Stomach (tissue), 8 donors: ENCODE measurements at regions not wholly inside any gene's neighbourhood (a gene's known extent, or its start where the extent isn't known, plus 50 kb on each side); places are given as distances from the start of the nearest gene placed in this dataset.

Source experiments
- DNase-seq, 2 donors: peaks; one replicate each; pipeline versions ENCODE4 v3.0.0 to v3.0.0-alpha.2; 2013 to 2019
- H3K27ac ChIP-seq, 5 donors: fragments of 200-600 bp in 4 of 5; sonication (generic) in 4 of 5; one replicate each; pipeline ENCODE4 v1.5.1; 2013 to 2019; ENCODE audit warnings: mild to moderate bottlenecking in 1 of 5, moderate library complexity in 1 of 5
- H3K27me3 ChIP-seq, 3 donors: fragments of 200-600 bp; sonication (generic); one replicate each; pipeline ENCODE4 v1.5.1; 2017 to 2019; ENCODE audit warnings: mixed run types in 1 of 3
- H3K36me3 ChIP-seq, 4 donors: fragments of 200-600 bp; sonication (generic); 1 replicate in 3 of 4; 2 replicates in 1 of 4; pipeline ENCODE4 v1.5.1; 2016 to 2019
- H3K4me1 ChIP-seq, 4 donors: fragments of 200-600 bp; sonication (generic); one replicate each; pipeline ENCODE4 v1.5.1; 2016 to 2019
- H3K4me3 ChIP-seq, 4 donors: fragments of 200-600 bp; sonication (generic) in 3 of 4; one replicate each; pipeline ENCODE4 v1.5.1; 2016 to 2019; ENCODE audit warnings: mild to moderate bottlenecking in 1 of 4
- H3K9me3 ChIP-seq, 4 donors: fragments of 200-600 bp; sonication (generic); one replicate each; pipeline ENCODE4 v1.5.1; 2016 to 2019
- CTCF ChIP-seq, 7 experiments: fragments of 450-650 bp in 4 of 7; fragments of 200-600 bp in 3 of 7; sonication (generic) in 3 of 7; IDR thresholded peaks; one replicate each; pipeline ENCODE4 v1.5.1; 2016 to 2019; ENCODE audit warnings: antibody characterized with exemption in 7 of 7, control low read depth in 2 of 7, mild to moderate bottlenecking in 1 of 7
- EP300 ChIP-seq: sonication (generic); formaldehyde crosslinking; IDR thresholded peaks from one replicate; pipeline ENCODE4 v1.6.1; 2017; ENCODE audit warnings: antibody characterized with exemption
- POLR2A ChIP-seq, 4 donors: fragments of 450-650 bp; IDR thresholded peaks; one replicate each; pipeline ENCODE4 v1.6.1; 2016; ENCODE audit warnings: antibody characterized with exemption in 4 of 4, control low read depth in 2 of 4, mild to moderate bottlenecking in 1 of 4, moderate library complexity in 1 of 4
- POLR2AphosphoS5 ChIP-seq, 3 donors: sonication (generic); formaldehyde crosslinking; IDR thresholded peaks; one replicate each; pipeline ENCODE4 v1.6.1; 2016; ENCODE audit warnings: antibody characterized with exemption in 3 of 3
- WGBS, 5 donors: extraction: QIAGEN DNeasy Blood & Tissue Kit in 3 of 5; methylation state at CpG; one replicate each; pipeline versions ENCODE4 v1.1.5 to v1.1.7; 2013 to 2018; 5-methylcytosine and 5-hydroxymethylcytosine counted together
- intact Hi-C: fragments of 100-400 bp; cut with DNase I; formaldehyde crosslinking; loops from one replicate; pipeline ENCODE4 v1.15.1; 2023; ENCODE audit warnings: low total_unique reads
- donor health status: healthy with polysubstance abuse.
- donor health status: Bipolar disorder and iron deficiency.
- donor health status: healthy.

GRCh38 chr18:72339976-72340375 is 204.2 kb downstream of the CBLN2 start:
- Histone ChIP-seq H3K9me3 (no peaks in the 10 kb centered on the region), H3K27ac (no peak overlapping the region), H3K27me3 (no peaks in the 10 kb centered on the region), H3K36me3 (no peaks in the 10 kb centered on the region), H3K4me3 (no peak overlapping the region), H3K4me1 (no peaks in the 10 kb centered on the region)
- intact Hi-C loops: no loop called here
- no peak for TF ChIP-seq POLR2A (IDR thresholded peaks at IDR 0.05)
- TF ChIP-seq CTCF (IDR thresholded peaks at IDR 0.05): no peak
- no peak for TF ChIP-seq EP300
- TF ChIP-seq POLR2AphosphoS5 (IDR thresholded peaks at IDR 0.05): no peak
- DNase-seq: no peak
- WGBS, 5 donors: 81 to 93% (median 85%) methylated on average over 1 of the region's 1 CpG

GRCh38 chr18:72336786-72337185 is 207.4 kb downstream of the CBLN2 start:
- H3K27me3 ChIP-seq: no peaks in the 10 kb centered on the region
- TF ChIP-seq POLR2AphosphoS5 (IDR thresholded peaks at IDR 0.05): no peak
- no peak for TF ChIP-seq EP300
- TF ChIP-seq CTCF (IDR thresholded peaks at IDR 0.05): no peak
- TF ChIP-seq POLR2A (IDR thresholded peaks at IDR 0.05): no peak
- no peak for DNase-seq
- no peak overlapping the region for H3K4me3 ChIP-seq
- intact Hi-C loops: no loop called here
- no peaks in the 10 kb centered on the region for H3K9me3 ChIP-seq
- H3K36me3 ChIP-seq: no peaks in the 10 kb centered on the region
- no peaks in the 10 kb centered on the region for H3K4me1 ChIP-seq
- no peak overlapping the region for H3K27ac ChIP-seq

- Histone ChIP-seq H3K36me3 (no peaks in the 10 kb centered on the region), H3K4me3 (no peak overlapping the region), H3K27ac (no peak overlapping the region), H3K9me3 (no peaks in the 10 kb centered on the region), H3K4me1 (no peaks in the 10 kb centered on the region), H3K27me3 (no peaks in the 10 kb centered on the region)
- intact Hi-C loops: no loop called here
- DNase-seq: no peak
- no peak for TF ChIP-seq CTCF (IDR thresholded peaks at IDR 0.05)
- TF ChIP-seq EP300: no peak
- TF ChIP-seq POLR2A (IDR thresholded peaks at IDR 0.05): no peak
- TF ChIP-seq POLR2AphosphoS5 (IDR thresholded peaks at IDR 0.05): no peak
- 32 to 49% (median 43%) methylated on average over 2 of the region's 2 CpGs for WGBS, 5 donors
Observed at GRCh38 chr18:72329533-72329932, 214.6 kb downstream of the CBLN2 start.

- WGBS, 5 donors: 58 to 69% (median 64%) methylated on average over 5 of the region's 5 CpGs
- no peaks in the 10 kb centered on the region for H3K4me1 ChIP-seq
- no peaks in the 10 kb centered on the region for H3K36me3 ChIP-seq
- H3K27ac ChIP-seq: no peak overlapping the region
- intact Hi-C loops: no loop called here
- H3K27me3 ChIP-seq: no peaks in the 10 kb centered on the region
- H3K4me3 ChIP-seq: no peak overlapping the region
- TF ChIP-seq POLR2A (IDR thresholded peaks at IDR 0.05) (no peak), EP300 (no peak), CTCF (IDR thresholded peaks at IDR 0.05) (no peak), POLR2AphosphoS5 (IDR thresholded peaks at IDR 0.05) (no peak)
- DNase-seq: no peak
- no peaks in the 10 kb centered on the region for H3K9me3 ChIP-seq
Observed at GRCh38 chr18:72325307-72325706, 218.8 kb downstream of the CBLN2 start.

DNA sequence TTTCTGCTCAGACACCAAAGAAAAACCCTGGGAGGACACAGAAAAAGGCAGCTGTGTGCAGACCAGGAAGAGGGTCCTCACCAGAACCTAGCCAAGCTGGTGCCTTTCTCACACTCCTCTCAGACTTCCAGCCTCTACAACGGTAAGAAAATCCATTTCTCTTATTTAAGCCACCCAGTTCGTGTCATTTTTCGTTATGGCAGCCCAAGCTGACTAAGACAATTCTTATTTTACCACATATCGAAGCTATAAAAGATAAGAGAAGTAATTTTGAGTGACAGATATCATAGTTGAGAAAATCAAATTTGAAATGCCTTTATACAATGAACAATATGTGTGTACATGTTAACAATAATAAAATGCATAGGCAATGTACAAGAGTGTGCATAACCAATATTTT is 219.5 kb downstream of the CBLN2 start:
- H3K9me3 ChIP-seq: no peaks in the 10 kb centered on the region
- intact Hi-C loops: no loop called here
- H3K36me3 ChIP-seq: no peaks in the 10 kb centered on the region
- TF ChIP-seq POLR2AphosphoS5 (IDR thresholded peaks at IDR 0.05): no peak
- TF ChIP-seq CTCF (IDR thresholded peaks at IDR 0.05): no peak
- no peak overlapping the region for H3K27ac ChIP-seq
- H3K4me3 ChIP-seq: no peak overlapping the region
- no peak for DNase-seq
- H3K27me3 ChIP-seq: no peaks in the 10 kb centered on the region
- 61 to 71% (median 65%) methylated on average over 4 of the region's 4 CpGs for WGBS, 5 donors
- H3K4me1 ChIP-seq: no peaks in the 10 kb centered on the region
